GM10248 (cell line): ENCODE measurements at regions not wholly inside any gene's neighbourhood (a gene's known extent, or its start where the extent isn't known, plus 50 kb on each side); places are given as distances from the start of the nearest gene placed in this dataset.
"Not testable (repeated sequence)": the region's sequence is repeated elsewhere in the genome, so short reads cannot be mapped to it uniquely, and the experiment has no call there.

Source experiments
- CTCF ChIA-PET: fragments of 300-600 bp; sonication (Branson Sonifier 250); formaldehyde crosslinking; extraction: SDS; loops from one replicate; lab custom pipeline; 2021; ENCODE audit warnings: antibody characterized with exemption; lab: Yijun Ruan, JAX
- POLR2A ChIA-PET: fragments of 350-650 bp; sonication (Branson Sonifier 250); formaldehyde crosslinking; extraction: SDS; loops from one replicate; lab custom pipeline; 2020; ENCODE audit warnings: antibody characterized with exemption; lab: Yijun Ruan, JAX
- DNase-seq: peaks from one replicate; pipeline ENCODE4 v3.0.0; 2012; ENCODE audit errors: extremely low spot score
- CTCF ChIP-seq: IDR thresholded peaks from 2 replicates; pipeline ENCODE4 v1.5.1; 2012; ENCODE audit warnings: mild to moderate bottlenecking, low read depth; ENCODE audit errors: extremely low read depth, missing control alignments, control extremely low read depth

- no peak for DNase-seq
- POLR2A ChIA-PET = no interaction called here
- CTCF ChIA-PET = interaction anchor here (1.1 to 1.7 kb wide), 2 partner anchors 30 to 31 kb away, joined by 3 to 5 read pairs; no protein-coding TSS in a partner anchor
- TF ChIP-seq CTCF = no peak
Observed at GRCh38 chr16:80893686-80894085, 89.3 kb upstream of the CDYL2 start.

- POLR2A ChIA-PET, DNase-seq: not testable (repeated sequence)
- CTCF ChIA-PET = interaction anchor here (1.7 kb wide), 1 partner anchor 32 kb away, joined by 5 read pairs; no protein-coding TSS in a partner anchor
Observed at GRCh38 chr16:80892395-80892794, 88.0 kb upstream of the CDYL2 start.

GRCh38 chr16:80889779-80890359 is 85.5 kb upstream of the CDYL2 start:
- TF ChIP-seq CTCF = no peak
- POLR2A ChIA-PET = no interaction called here
- DNase-seq = no peak
- CTCF ChIA-PET = interaction anchor here (0.9 kb wide), 1 partner anchor 34 kb away, joined by 3 read pairs; no protein-coding TSS in a partner anchor

- ChIA-PET CTCF (no interaction called here), POLR2A (no interaction called here)
- TF ChIP-seq CTCF = no peak
- DNase-seq = no peak
Observed at GRCh38 chr16:80887062-80887461, 82.7 kb upstream of the CDYL2 start.

GRCh38 chr16:80883816-80884215 is 79.4 kb upstream of the CDYL2 start:
- POLR2A ChIA-PET = no interaction called here
- no peak for TF ChIP-seq CTCF
- CTCF ChIA-PET = interaction anchor here (1.2 to 1.3 kb wide), 2 partner anchors 10 to 152 kb away, joined by 3 to 4 read pairs; partner anchors contain the start of gene ATMIN
- DNase-seq = no peak

GRCh38 chr16:80883159-80883642 is 78.8 kb upstream of the CDYL2 start:
- DNase-seq = no peak
- CTCF ChIA-PET = no interaction called here
- no peak for TF ChIP-seq CTCF
- POLR2A ChIA-PET = no interaction called here

- CTCF ChIA-PET = no interaction called here
- POLR2A ChIA-PET = no interaction called here
Observed at GRCh38 chr16:80875616-80876015, 71.2 kb upstream of the CDYL2 start.

More at GRCh38 chr16:80875616-80876015, 71.2 kb upstream of the CDYL2 start:
- DNase-seq = no peak
- TF ChIP-seq CTCF = no peak
